HUES48 (cell line): ENCODE measurements at regions not wholly inside any gene's neighbourhood (a gene's known extent, or its start where the extent isn't known, plus 50 kb on each side); places are given as distances from the start of the nearest gene placed in this dataset.

Experiments used
- H3K27ac ChIP-seq: one replicate; pipeline ENCODE4 v1.7.0; 2013; ENCODE audit warnings: low read depth, low read length, inconsistent platforms
- H3K27me3 ChIP-seq: 2 replicates; pipeline ENCODE4 v1.6.1; 2013; ENCODE audit warnings: mild to moderate bottlenecking, low read length; ENCODE audit not compliant: control insufficient read depth, insufficient read depth
- H3K36me3 ChIP-seq: 2 replicates; pipeline ENCODE4 v1.6.1; 2013; ENCODE audit warnings: low read length; ENCODE audit not compliant: control insufficient read depth, insufficient read depth
- H3K4me1 ChIP-seq: 2 replicates; pipeline ENCODE4 v1.6.1; 2013; ENCODE audit warnings: mild to moderate bottlenecking, low read length; ENCODE audit not compliant: control insufficient read depth, insufficient read depth
- H3K4me3 ChIP-seq: 2 replicates; pipeline ENCODE4 v1.5.1; 2013; ENCODE audit warnings: mild to moderate bottlenecking, low read depth, low read length
- H3K9ac ChIP-seq: 2 replicates; pipeline ENCODE4 v1.6.1; 2013; ENCODE audit warnings: mild to moderate bottlenecking, low read depth, low read length, moderate library complexity
- H3K9me3 ChIP-seq: 2 replicates; pipeline ENCODE4 v1.6.1; 2013; ENCODE audit warnings: low read length; ENCODE audit not compliant: control insufficient read depth, insufficient read depth

GRCh38 chr18:73511771-73512503 lies 635.7 kb downstream of the FBXO15 start:
- H3K9ac ChIP-seq = no peak overlapping the region
- no peak overlapping the region for H3K27ac ChIP-seq
- no peaks in the 10 kb centered on the region for H3K27me3 ChIP-seq
- no peaks in the 10 kb centered on the region for H3K4me1 ChIP-seq
- H3K36me3 ChIP-seq = no peaks in the 10 kb centered on the region
- H3K4me3 ChIP-seq = no peak overlapping the region
- H3K9me3 ChIP-seq = no peaks in the 10 kb centered on the region

- no peak overlapping the region for H3K27ac ChIP-seq
Observed at GRCh38 chr18:73509460-73509859, 638.2 kb downstream of the FBXO15 start.

GRCh38 chr18:73503326-73503725 lies 635.5 kb upstream of the NETO1 start:
- no peaks in the 10 kb centered on the region for H3K27me3 ChIP-seq
- no peaks in the 10 kb centered on the region for H3K4me1 ChIP-seq
- no peaks in the 10 kb centered on the region for H3K9me3 ChIP-seq
- H3K9ac ChIP-seq = no peak overlapping the region
- no peaks in the 10 kb centered on the region for H3K36me3 ChIP-seq
- H3K4me3 ChIP-seq = no peak overlapping the region
- no peak overlapping the region for H3K27ac ChIP-seq

More at GRCh38 chr18:73509460-73509859, 638.2 kb downstream of the FBXO15 start:
- H3K27me3 ChIP-seq = no peaks in the 10 kb centered on the region
- no peaks in the 10 kb centered on the region for H3K4me1 ChIP-seq
- H3K4me3 ChIP-seq = no peak overlapping the region
- H3K36me3 ChIP-seq = no peaks in the 10 kb centered on the region
- no peak overlapping the region for H3K9ac ChIP-seq
- H3K9me3 ChIP-seq = no peaks in the 10 kb centered on the region

- Histone ChIP-seq H3K9ac (no peak overlapping the region), H3K27me3 (no peaks in the 10 kb centered on the region), H3K9me3 (no peaks in the 10 kb centered on the region), H3K4me1 (no peaks in the 10 kb centered on the region), H3K4me3 (no peak overlapping the region), H3K27ac (no peak overlapping the region), H3K36me3 (no peaks in the 10 kb centered on the region)
Observed at GRCh38 chr18:73487966-73488365, 620.2 kb upstream of the NETO1 start.

- Histone ChIP-seq H3K36me3 (no peaks in the 10 kb centered on the region), H3K27me3 (no peaks in the 10 kb centered on the region), H3K4me3 (no peak overlapping the region), H3K9me3 (no peaks in the 10 kb centered on the region), H3K9ac (no peak overlapping the region), H3K27ac (no peak overlapping the region), H3K4me1 (no peaks in the 10 kb centered on the region)
Observed at GRCh38 chr18:73485166-73485565, 617.4 kb upstream of the NETO1 start.

- Histone ChIP-seq H3K4me3 (no peak overlapping the region), H3K36me3 (no peaks in the 10 kb centered on the region), H3K4me1 (no peaks in the 10 kb centered on the region), H3K27ac (no peak overlapping the region), H3K27me3 (no peaks in the 10 kb centered on the region), H3K9ac (no peak overlapping the region), H3K9me3 (no peaks in the 10 kb centered on the region)
Observed at GRCh38 chr18:73482901-73483300, 615.1 kb upstream of the NETO1 start.

- H3K9ac ChIP-seq = no peak overlapping the region
- no peaks in the 10 kb centered on the region for H3K27me3 ChIP-seq
- H3K4me1 ChIP-seq = no peaks in the 10 kb centered on the region
- no peaks in the 10 kb centered on the region for H3K36me3 ChIP-seq
- H3K4me3 ChIP-seq = no peak overlapping the region
- H3K27ac ChIP-seq = no peak overlapping the region
- H3K9me3 ChIP-seq = 0 out of 2 replicates have a peak, but pooled peaks cover 4% of the 10 kb centered on the region
Observed at GRCh38 chr18:73479477-73479876, 611.7 kb upstream of the NETO1 start.

- 0 out of 2 replicates have a peak, but pooled peaks cover 4% of the 10 kb centered on the region for H3K9me3 ChIP-seq
- no peak overlapping the region for H3K9ac ChIP-seq
- H3K4me1 ChIP-seq = no peaks in the 10 kb centered on the region
- H3K36me3 ChIP-seq = no peaks in the 10 kb centered on the region
- H3K27ac ChIP-seq = no peak overlapping the region
- H3K4me3 ChIP-seq = no peak overlapping the region
- no peaks in the 10 kb centered on the region for H3K27me3 ChIP-seq
Observed at GRCh38 chr18:73478191-73478590, 610.4 kb upstream of the NETO1 start.

GRCh38 chr18:73476031-73476430 lies 608.2 kb upstream of the NETO1 start:
- Histone ChIP-seq H3K27ac (no peak overlapping the region), H3K9ac (no peak overlapping the region), H3K36me3 (no peaks in the 10 kb centered on the region), H3K4me1 (no peaks in the 10 kb centered on the region), H3K4me3 (no peak overlapping the region), H3K9me3 (0 out of 2 replicates have a peak, but pooled peaks cover 4% of the 10 kb centered on the region), H3K27me3 (no peaks in the 10 kb centered on the region)

- H3K9me3 ChIP-seq = no peaks in the 10 kb centered on the region
Observed at GRCh38 chr18:73462092-73462491, 594.3 kb upstream of the NETO1 start.

GRCh38 chr18:73461780-73462059 lies 593.9 kb upstream of the NETO1 start:
- Histone ChIP-seq H3K27me3 (no peaks in the 10 kb centered on the region), H3K4me3 (no peak overlapping the region), H3K9me3 (no peaks in the 10 kb centered on the region), H3K9ac (no peak overlapping the region), H3K4me1 (peaks cover 9% of the 10 kb centered on the region), H3K36me3 (no peaks in the 10 kb centered on the region), H3K27ac (peak overlapping the region; percentile 34)

More at GRCh38 chr18:73462092-73462491, 594.3 kb upstream of the NETO1 start:
- H3K27me3 ChIP-seq = no peaks in the 10 kb centered on the region
- no peak overlapping the region for H3K4me3 ChIP-seq
- H3K36me3 ChIP-seq = no peaks in the 10 kb centered on the region
- peaks cover 9% of the 10 kb centered on the region for H3K4me1 ChIP-seq
- no peak overlapping the region for H3K27ac ChIP-seq
- H3K9ac ChIP-seq = no peak overlapping the region
